ENCODE measurements at regions not wholly inside any gene's neighbourhood (a gene's known extent, or its start where the extent isn't known, plus 50 kb on each side); places are given as distances from the start of the nearest gene placed in this dataset.

- Histone ChIP-seq H3K27ac (ENCODE audit: insufficient read depth, low read depth, low read length) (no peak overlapping the region), H3K4me3 (replicated peaks in 1 of 3; ENCODE audit: insufficient read depth in 1 of 3, low read depth in 1 of 3, low read length in 3 of 3) (no peak overlapping the region), H4K20me1 (replicated peaks; ENCODE audit: control insufficient read depth, extremely low read depth, insufficient read depth, low read length) (no peaks in the 10 kb centered on the region), H3K9me1 (replicated peaks; ENCODE audit: control insufficient read depth, extremely low read depth, insufficient read depth, low read length) (no peaks in the 10 kb centered on the region), H3K4me1 (ENCODE audit: control insufficient read depth, extremely low read depth, insufficient read depth, low read length) (peaks cover 5% of the 10 kb centered on the region), H3K27me3 (ENCODE audit: control insufficient read depth in 2 of 2, insufficient read depth in 2 of 2, low read length in 2 of 2) (no peaks in the 10 kb centered on the region), H2AFZ (ENCODE audit: low read depth, low read length) (no peak overlapping the region), H3K9ac (replicated peaks; ENCODE audit: extremely low read depth, insufficient read depth, low read length) (no peak overlapping the region), H3K79me2 (ENCODE audit: control insufficient read depth, insufficient read depth, low read length) (no peaks in the 10 kb centered on the region), H3K36me3 (ENCODE audit: control insufficient read depth in 2 of 2, extremely low read depth in 1 of 2, insufficient read depth in 2 of 2, low read length in 2 of 2) (no peaks in the 10 kb centered on the region), H3K4me2 (ENCODE audit: insufficient read depth, low read length) (peak overlapping the region; percentile 25), H3K9me3 (replicated peaks; ENCODE audit: control insufficient read depth, insufficient read depth, low read length) (no peaks in the 10 kb centered on the region)
- POLR2A ChIA-PET: no interaction called here
- BruUV-seq (replicated peaks): no TSS peak
- TF ChIP-seq POLR2AphosphoS5 (IDR thresholded peaks at IDR 0.05; ENCODE audit: insufficient read depth, low read depth, low read length) (no peak), MYC (IDR thresholded peaks at IDR 0.05; ENCODE audit: low read depth, low read length) (no peak), JUN (IDR thresholded peaks at IDR 0.05; ENCODE audit: borderline replicate concordance, insufficient read depth, insufficient read length, low read depth) (peak; percentile 3), CTCF (IDR thresholded peaks at IDR 0.05; ENCODE audit: extremely low read depth in 1 of 2, insufficient read depth in 1 of 2, low read depth in 1 of 2, low read length in 2 of 2) (no peak), MAX (IDR thresholded peaks at IDR 0.05; ENCODE audit: insufficient read depth, insufficient read length) (no peak)
- intact Hi-C loops (cut with micrococcal nuclease): no loop called here
- FAIRE-seq (no peak), DNase-seq (ENCODE audit: low read depth, low spot score) (peak; percentile 76)
- dilution Hi-C loops (cut with MboI; ENCODE audit: extremely low pct_ligation_motif_present, low sequenced_read_pairs): no loop called here
- CTCF ChIA-PET: no interaction called here
Observed at GRCh38 chr6:104572901-104573300, 286.8 kb downstream of the HACE1 start.

GRCh38 chr6:104566411-104566810 is 293.3 kb downstream of the HACE1 start:
- DNase-seq (ENCODE audit: low read depth, low spot score): peak; percentile 14
- Histone ChIP-seq H3K4me1 (ENCODE audit: control insufficient read depth, extremely low read depth, insufficient read depth, low read length) (peaks cover 11% of the 10 kb centered on the region), H3K9me1 (replicated peaks; ENCODE audit: control insufficient read depth, extremely low read depth, insufficient read depth, low read length) (no peaks in the 10 kb centered on the region), H3K4me2 (ENCODE audit: insufficient read depth, low read length) (no peak overlapping the region), H4K20me1 (replicated peaks; ENCODE audit: control insufficient read depth, extremely low read depth, insufficient read depth, low read length) (no peaks in the 10 kb centered on the region), H3K9ac (replicated peaks; ENCODE audit: extremely low read depth, insufficient read depth, low read length) (no peak overlapping the region), H2AFZ (ENCODE audit: low read depth, low read length) (no peak overlapping the region), H3K36me3 (ENCODE audit: control insufficient read depth in 2 of 2, extremely low read depth in 1 of 2, insufficient read depth in 2 of 2, low read length in 2 of 2) (no peaks in the 10 kb centered on the region), H3K27me3 (ENCODE audit: control insufficient read depth in 2 of 2, insufficient read depth in 2 of 2, low read length in 2 of 2) (no peaks in the 10 kb centered on the region), H3K4me3 (replicated peaks in 1 of 3; ENCODE audit: insufficient read depth in 1 of 3, low read depth in 1 of 3, low read length in 3 of 3) (no peak overlapping the region), H3K27ac (ENCODE audit: insufficient read depth, low read depth, low read length) (no peak overlapping the region), H3K9me3 (replicated peaks; ENCODE audit: control insufficient read depth, insufficient read depth, low read length) (no peaks in the 10 kb centered on the region), H3K79me2 (ENCODE audit: control insufficient read depth, insufficient read depth, low read length) (no peaks in the 10 kb centered on the region)
- ChIA-PET POLR2A (no interaction called here), CTCF (interaction anchor here (1.0 kb wide), 1 partner anchor 8 kb away, joined by 4 read pairs; no protein-coding TSS in a partner anchor)
- FAIRE-seq: peak; percentile 35
- BruUV-seq (replicated peaks): no TSS peak
- intact Hi-C loops (cut with micrococcal nuclease): no loop called here
- TF ChIP-seq EZH2 (IDR thresholded peaks at IDR 0.05; ENCODE audit: borderline replicate concordance, low read depth, low read length, severe bottlenecking) (no peak), FOS (IDR thresholded peaks at IDR 0.05; ENCODE audit: borderline replicate concordance, insufficient read depth, low read length) (peak; percentile 33), POLR2A (IDR thresholded peaks at IDR 0.05; ENCODE audit: low read depth, low read length) (no peak), GATA2 (IDR thresholded peaks at IDR 0.05; ENCODE audit: insufficient read depth, insufficient read length, low read depth, low read length) (peak; percentile 7), MYC (IDR thresholded peaks at IDR 0.05; ENCODE audit: low read depth, low read length) (no peak)
- dilution Hi-C loops (cut with MboI; ENCODE audit: extremely low pct_ligation_motif_present, low sequenced_read_pairs): no loop called here

All from endothelial cell of umbilical vein (primary cell).